Sciatic nerve (tissue), 2 donors: ENCODE measurements at regions not wholly inside any gene's neighbourhood (a gene's known extent, or its start where the extent isn't known, plus 50 kb on each side); places are given as distances from the start of the nearest gene placed in this dataset.
"Not testable (repeated sequence)": the region's sequence is repeated elsewhere in the genome, so short reads cannot be mapped to it uniquely, and the experiment has no call there.

Experiments used
- ATAC-seq: fragments of 200-7000 bp; cut with Tn5 transposase; one replicate; pipeline ENCODE4 v1.9.1; 2020; ENCODE audit warnings: mild to moderate bottlenecking, moderate library complexity
- DNase-seq: peaks from one replicate; pipeline ENCODE4 v3.0.0-alpha.2; 2020; ENCODE audit warnings: low spot score
- intact Hi-C: fragments of 100-400 bp; cut with DNase I; formaldehyde crosslinking; loops from one replicate; pipeline ENCODE4 v1.14.2; 2022
- donor health status: DM: no; HTN: no; CAD: no.
- donor health status: DM: no; HTN: no; CAD: no.

DNA sequence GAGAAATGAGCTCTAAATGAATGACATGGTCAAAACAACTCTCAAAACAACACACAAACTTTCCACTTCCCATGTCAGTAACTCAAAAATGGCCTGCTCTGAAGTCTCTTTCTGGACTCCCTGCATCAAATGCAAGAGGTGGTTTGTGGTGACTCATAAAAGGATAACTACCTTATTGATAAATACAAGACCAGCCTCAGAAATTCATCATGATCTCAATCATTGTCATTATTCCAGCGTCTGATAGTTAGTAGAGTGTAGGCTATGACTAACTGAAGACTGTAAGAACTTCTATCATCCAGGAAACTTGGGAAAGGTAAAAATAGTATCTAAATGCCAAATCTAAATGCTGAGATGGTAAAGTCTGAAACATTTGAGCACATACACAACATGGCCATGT is 369.4 kb downstream of the BMP2 start:
- ATAC-seq, result no peak
- no peak for DNase-seq
- intact Hi-C loops, result no loop called here

DNA sequence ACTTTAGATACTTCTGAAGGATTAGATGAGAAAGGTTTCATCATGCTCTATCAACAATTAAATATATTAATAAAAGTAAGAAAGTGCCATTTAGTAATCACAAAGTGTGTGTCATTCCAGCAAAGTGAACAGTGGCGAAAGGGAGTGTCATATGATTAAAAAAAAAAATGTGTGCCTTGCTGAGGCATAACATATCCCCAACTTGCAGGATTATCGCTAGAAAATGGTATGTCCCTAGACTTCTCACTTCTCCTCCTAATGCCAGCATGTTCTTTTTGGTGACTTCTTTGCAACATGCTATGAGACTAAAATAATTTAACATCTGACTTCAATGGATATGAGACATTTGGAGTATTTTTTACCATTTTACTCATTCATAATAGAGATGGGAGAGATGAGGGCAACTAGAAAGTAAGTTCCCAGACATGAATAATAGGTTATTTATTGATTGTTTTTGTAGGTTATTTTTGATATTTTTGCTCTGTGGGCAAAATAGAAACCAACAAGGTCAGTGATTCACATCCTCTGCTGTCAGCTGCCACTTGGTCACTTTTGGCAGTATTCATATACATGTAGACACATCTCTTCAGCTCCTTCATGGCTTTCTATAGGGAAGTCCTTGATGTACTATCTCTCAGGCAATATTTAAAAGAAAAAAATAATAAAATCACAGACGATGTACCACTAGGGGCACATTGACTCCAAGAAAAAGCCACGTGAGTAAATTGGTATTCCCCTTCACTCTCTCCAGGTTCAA is 370.1 kb downstream of the BMP2 start:
- ATAC-seq, result no peak
- DNase-seq, result no peak
- intact Hi-C loops, result no loop called here

DNA sequence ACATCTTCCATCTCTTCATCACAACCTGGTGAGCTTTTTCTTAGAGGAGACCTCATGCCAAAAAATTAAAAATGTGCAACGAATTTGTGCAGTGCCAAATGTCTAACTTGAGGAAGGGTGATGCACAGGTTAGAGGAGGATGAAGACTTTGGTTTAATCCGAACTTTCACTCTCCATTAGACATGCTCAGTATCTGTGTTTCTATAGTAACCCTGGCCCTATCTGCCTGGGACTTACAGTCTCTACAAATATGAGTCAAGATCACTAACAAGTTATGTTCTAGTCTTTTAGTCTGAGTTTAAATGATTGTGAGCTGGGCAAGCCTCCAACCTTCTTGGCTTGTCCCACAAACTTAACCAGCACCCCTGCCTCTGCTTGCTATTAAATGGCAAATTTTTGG is 377.0 kb downstream of the BMP2 start:
- DNase-seq (no peak), ATAC-seq (no peak)
- intact Hi-C loops, result no loop called here

- DNase-seq, result no peak
- intact Hi-C loops, result no loop called here
- ATAC-seq, result peak; percentile 89
These were observed 379.2 kb downstream of the BMP2 start for GRCh38 chr20:7146552-7147219.

GRCh38 chr20:7147220-7147601 is 379.7 kb downstream of the BMP2 start:
- intact Hi-C loops, result no loop called here
- ATAC-seq (peak; percentile 93), DNase-seq (no peak)

GRCh38 chr20:7151676-7152470 is 384.4 kb downstream of the BMP2 start:
- ATAC-seq, result no peak
- no peak for DNase-seq
- intact Hi-C loops, result no loop called here

- no peak for ATAC-seq
- intact Hi-C loops, result no loop called here
- no peak for DNase-seq
These were observed 387.8 kb downstream of the BMP2 start for GRCh38 chr20:7155282-7155681.

DNA sequence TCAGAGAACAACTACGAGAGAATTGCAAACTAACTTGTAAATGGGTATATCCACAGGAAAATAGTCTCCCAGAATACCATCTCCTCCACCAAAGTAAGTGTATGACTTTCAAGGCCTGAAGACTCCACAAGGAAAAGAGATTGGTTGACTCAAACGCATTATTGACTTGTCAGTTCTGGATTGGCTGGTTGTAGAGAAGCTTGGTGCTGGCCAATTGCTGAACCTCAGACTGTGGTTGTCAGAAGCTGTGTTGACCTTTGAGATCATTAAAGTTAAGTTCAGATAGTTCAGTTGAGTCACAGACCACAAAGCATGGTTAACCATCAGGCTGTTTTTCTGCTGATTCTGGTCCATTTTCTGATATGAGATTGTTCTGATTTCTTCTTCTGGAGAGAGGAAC is 388.3 kb downstream of the BMP2 start:
- ATAC-seq (no peak), DNase-seq (no peak)
- intact Hi-C loops, result no loop called here

DNA sequence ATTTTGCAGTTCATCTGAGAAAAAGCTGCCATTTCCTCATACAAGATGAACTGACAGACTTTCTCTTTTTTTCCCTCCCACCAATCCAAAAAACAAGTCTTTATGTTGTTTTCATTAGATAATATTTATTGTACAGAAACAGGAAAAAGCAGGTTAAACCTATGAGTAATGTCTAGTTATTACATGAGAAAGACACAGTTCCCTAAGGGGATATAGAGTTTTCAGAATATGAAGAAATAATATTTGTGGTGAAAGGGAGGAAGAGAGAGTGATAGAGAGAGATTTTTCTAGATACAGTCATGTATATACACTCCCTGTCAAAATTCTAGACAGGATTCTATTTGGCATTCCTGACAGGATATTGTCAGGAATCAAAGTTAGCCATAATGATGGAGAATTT is 392.4 kb downstream of the BMP2 start:
- DNase-seq (no peak), ATAC-seq (no peak)
- intact Hi-C loops, result no loop called here

- no peak for DNase-seq
- peak; percentile 32 for ATAC-seq
- intact Hi-C loops, result no loop called here
These were observed 394.2 kb downstream of the BMP2 start for GRCh38 chr20:7161690-7162089.

- no peak for DNase-seq
- peak; percentile 94 for ATAC-seq
- intact Hi-C loops, result no loop called here
These were observed 404.4 kb downstream of the BMP2 start for GRCh38 chr20:7171911-7172310.

DNA sequence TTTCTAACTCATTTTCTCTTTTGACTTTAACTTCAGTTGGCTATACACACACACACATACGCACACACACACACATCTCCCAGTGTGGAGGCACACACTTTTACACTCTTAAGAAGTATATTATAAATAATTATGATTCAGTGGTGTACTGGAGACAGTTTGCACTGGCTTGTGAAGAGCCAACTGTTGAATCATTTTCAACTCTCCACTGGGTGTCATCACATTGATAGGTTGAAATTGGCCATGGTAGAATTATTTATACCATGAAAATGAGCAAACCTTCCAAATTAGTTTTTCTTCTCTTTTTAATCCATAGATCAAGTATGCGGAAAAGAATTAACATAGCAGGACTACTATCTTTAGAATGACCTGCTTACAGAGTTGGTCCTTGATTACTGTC is 407.1 kb downstream of the BMP2 start:
- DNase-seq (no peak), ATAC-seq (no peak)
- intact Hi-C loops, result no loop called here

DNA sequence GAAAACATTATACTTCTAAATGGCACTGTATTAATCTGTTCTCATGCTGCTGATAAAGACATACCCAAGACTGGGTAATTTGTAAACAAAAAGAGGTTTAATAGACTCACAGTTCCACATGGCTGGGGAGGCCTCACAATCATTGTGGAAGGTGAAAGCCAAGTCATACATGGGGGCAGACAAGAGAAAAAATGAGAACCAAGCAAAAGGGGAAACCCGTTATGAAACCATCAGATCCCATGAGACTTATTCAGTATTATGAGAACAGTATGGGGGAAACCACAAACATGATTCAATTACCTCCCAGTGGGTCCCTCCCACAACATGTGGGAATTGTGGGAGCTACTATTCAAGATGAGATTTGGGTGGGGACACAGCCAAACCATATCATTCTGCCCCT is 408.3 kb downstream of the BMP2 start:
- intact Hi-C loops, DNase-seq, ATAC-seq: not testable (repeated sequence)

DNA sequence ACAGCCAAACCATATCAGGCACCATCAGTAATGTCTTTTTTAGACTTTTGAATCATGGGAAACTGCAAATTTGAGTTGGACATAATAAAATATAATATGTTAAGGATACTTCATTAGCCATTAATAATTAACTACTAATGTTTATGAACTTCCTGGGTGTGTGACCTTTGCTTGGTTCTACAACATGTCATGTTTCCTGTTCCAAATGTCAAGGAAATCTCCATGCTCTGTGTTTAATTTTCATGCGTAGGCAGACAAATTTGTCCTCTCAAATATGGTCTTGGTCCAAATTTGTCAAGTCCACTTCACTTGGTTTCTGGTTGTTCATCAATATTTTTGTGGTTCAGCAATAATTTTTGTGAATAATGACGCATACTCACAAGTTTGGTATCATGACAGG is 410.5 kb downstream of the BMP2 start:
- DNase-seq (no peak), ATAC-seq (no peak)
- intact Hi-C loops, result no loop called here

DNA sequence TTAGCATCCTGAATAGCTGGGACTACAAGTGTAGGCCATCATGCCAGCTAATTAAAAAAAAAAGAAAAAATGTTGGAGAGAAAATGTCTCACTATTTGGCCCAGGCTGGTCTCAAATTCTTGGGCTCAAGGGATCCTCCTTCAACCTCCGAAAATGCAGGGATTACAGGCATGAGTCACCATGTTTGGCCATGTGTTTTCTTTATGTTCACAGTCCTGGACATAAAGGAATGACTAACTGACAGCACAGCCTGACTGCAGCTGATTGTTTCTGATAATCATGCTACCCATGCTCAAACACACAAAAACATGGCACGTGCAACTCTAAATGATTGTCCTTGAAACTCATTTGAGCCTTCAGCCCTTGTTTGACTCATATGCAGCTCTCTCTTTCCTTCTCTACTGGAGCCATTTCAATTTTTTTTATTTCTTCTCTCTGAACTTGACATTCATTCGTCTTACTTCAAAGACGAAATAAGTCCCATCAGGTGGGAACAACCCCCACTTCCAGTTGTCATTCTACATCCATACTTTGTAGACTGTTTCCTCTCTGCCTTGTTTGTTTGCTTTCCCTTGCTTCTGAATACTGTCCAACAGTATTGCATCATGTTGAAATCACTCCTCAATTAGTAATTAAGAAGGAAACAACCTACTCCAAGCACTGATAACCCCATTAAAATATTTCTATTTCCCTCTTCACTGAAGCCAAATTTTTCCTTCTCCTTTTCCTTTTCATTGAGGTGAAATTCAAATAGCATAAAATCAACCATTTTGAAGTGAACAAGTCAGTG is 413.0 kb downstream of the BMP2 start:
- DNase-seq, result no peak
- no peak for ATAC-seq
- intact Hi-C loops, result no loop called here

GRCh38 chr20:7189231-7189630 is 421.7 kb downstream of the BMP2 start:
- DNase-seq (no peak), ATAC-seq (no peak)
- intact Hi-C loops, result no loop called here

- ATAC-seq (no peak), DNase-seq (no peak)
- intact Hi-C loops, result no loop called here
These were observed 426.2 kb downstream of the BMP2 start for GRCh38 chr20:7193681-7194080.

DNA sequence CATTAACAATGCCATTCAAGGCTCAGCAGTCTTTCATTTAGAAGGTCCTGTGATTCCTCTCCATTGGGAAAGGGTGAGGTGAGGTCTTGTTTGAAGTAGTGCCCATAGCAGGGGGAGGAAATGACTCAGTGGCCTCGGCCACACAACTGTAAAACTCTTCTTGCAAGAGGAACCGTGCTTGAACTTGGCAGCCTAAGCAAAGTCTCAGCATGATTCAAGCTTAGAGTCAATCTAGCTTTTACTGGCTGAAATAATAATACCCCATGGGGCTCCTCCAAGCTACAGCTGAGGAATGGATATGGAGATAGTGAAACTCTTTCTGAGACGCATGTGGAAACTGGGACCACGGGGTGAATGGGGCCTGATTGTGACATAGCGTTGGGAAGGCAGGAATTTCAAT is 428.2 kb downstream of the BMP2 start:
- DNase-seq, result no peak
- ATAC-seq, result no peak
- intact Hi-C loops, result no loop called here

- no peak for DNase-seq
- no peak for ATAC-seq
- intact Hi-C loops, result no loop called here
These were observed 429.0 kb downstream of the BMP2 start for GRCh38 chr20:7196481-7196880.
